Testis (tissue), 2 donors: ENCODE measurements at regions not wholly inside any gene's neighbourhood (a gene's known extent, or its start where the extent isn't known, plus 50 kb on each side); places are given as distances from the start of the nearest gene placed in this dataset.
"Not testable (repeated sequence)": the region's sequence is repeated elsewhere in the genome, so short reads cannot be mapped to it uniquely, and the experiment has no call there.

Source experiments
- DNase-seq: peaks from one replicate; pipeline ENCODE4 v3.0.0-alpha.2; 2019
- H3K27ac ChIP-seq, 2 donors: fragments of 200-600 bp; sonication (generic); one replicate each; pipeline ENCODE4 v1.5.1; 2019
- H3K27me3 ChIP-seq: fragments of 200-600 bp; sonication (generic); one replicate; pipeline ENCODE4 v1.5.1; 2019
- H3K36me3 ChIP-seq: fragments of 200-600 bp; sonication (generic); one replicate; pipeline ENCODE4 v1.5.1; 2017; ENCODE audit warnings: low read depth; ENCODE audit errors: missing control alignments
- H3K4me1 ChIP-seq: fragments of 200-600 bp; sonication (generic); one replicate; pipeline ENCODE4 v1.5.1; 2019
- H3K4me3 ChIP-seq, 2 donors: fragments of 200-600 bp; sonication (generic); one replicate each; pipeline ENCODE4 v1.5.1; 2017 to 2019
- H3K9me3 ChIP-seq: fragments of 200-600 bp; sonication (generic); one replicate; pipeline ENCODE4 v1.5.1; 2017
- CTCF ChIP-seq, 3 experiments: fragments of 450-650 bp in 2 of 3; fragments of 200-600 bp in 1 of 3; sonication (generic) in 1 of 3; IDR thresholded peaks; one replicate each; pipeline ENCODE4 v1.5.1; 2016 to 2019; ENCODE audit warnings: antibody characterized with exemption in 3 of 3, mild to moderate bottlenecking in 2 of 3, moderate library complexity in 1 of 3
- POLR2A ChIP-seq: fragments of 450-650 bp; IDR thresholded peaks from one replicate; pipeline ENCODE4 v1.6.1; 2017; ENCODE audit warnings: antibody characterized with exemption, mild to moderate bottlenecking, moderate library complexity
- WGBS, 2 donors: methylation state at CpG; one replicate each; pipeline ENCODE4 v1.1.5; 2018; 5-methylcytosine and 5-hydroxymethylcytosine counted together
- intact Hi-C: fragments of 100-400 bp; cut with DNase I; formaldehyde crosslinking; loops from one replicate; pipeline ENCODE4 v1.15.1; 2023; ENCODE audit warnings: low total_unique reads

- no peak for DNase-seq
- no peaks in the 10 kb centered on the region for H3K9me3 ChIP-seq
- intact Hi-C loops, result no loop called here
These were observed 344.0 kb upstream of the LMCD1 start for GRCh38 chr3:8157640-8158039.

GRCh38 chr3:8164145-8164544 lies 337.5 kb upstream of the LMCD1 start:
- no peak for DNase-seq
- intact Hi-C loops, result no loop called here

More at GRCh38 chr3:8157640-8158039, 344.0 kb upstream of the LMCD1 start:
- Histone ChIP-seq H3K4me1 (no peaks in the 10 kb centered on the region), H3K36me3 (no peaks in the 10 kb centered on the region), H3K27me3 (no peaks in the 10 kb centered on the region), H3K4me3 (no peak overlapping the region), H3K27ac (no peak overlapping the region)
- 87 to 93% methylated on average over 4 of the region's 4 CpGs for WGBS, 2 donors
- TF ChIP-seq CTCF (IDR thresholded peaks at IDR 0.05), result no peak
- no peak for TF ChIP-seq POLR2A

DNA sequence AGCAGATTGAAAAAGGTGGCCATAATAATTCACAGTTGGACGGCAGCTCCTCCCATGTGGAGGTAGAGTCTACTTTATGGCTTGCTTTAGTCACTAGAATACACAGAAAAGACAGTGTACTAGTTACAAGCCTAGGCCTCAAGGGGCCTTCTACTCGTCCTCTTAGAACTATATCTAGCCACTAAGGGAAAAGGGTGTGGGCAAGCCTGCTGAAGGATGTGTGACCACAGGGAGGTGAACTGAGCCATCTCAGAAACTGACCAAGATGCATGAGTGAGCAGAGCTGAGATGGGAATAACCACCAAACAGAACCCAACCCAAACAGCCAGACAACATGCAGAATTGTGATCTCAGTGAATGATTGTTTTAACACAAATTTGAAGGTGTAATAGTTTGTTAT lies 335.6 kb upstream of the LMCD1 start:
- intact Hi-C loops, result no loop called here

More at GRCh38 chr3:8164145-8164544, 337.5 kb upstream of the LMCD1 start:
- Histone ChIP-seq H3K4me3 (no peak overlapping the region), H3K9me3 (no peaks in the 10 kb centered on the region), H3K4me1 (no peaks in the 10 kb centered on the region), H3K27ac (no peak overlapping the region), H3K27me3 (no peaks in the 10 kb centered on the region), H3K36me3 (no peaks in the 10 kb centered on the region)
- WGBS, 2 donors, result 92 to 97% methylated on average over 1 of the region's 1 CpG
- TF ChIP-seq POLR2A, result no peak
- no peak for TF ChIP-seq CTCF (IDR thresholded peaks at IDR 0.05)

DNA sequence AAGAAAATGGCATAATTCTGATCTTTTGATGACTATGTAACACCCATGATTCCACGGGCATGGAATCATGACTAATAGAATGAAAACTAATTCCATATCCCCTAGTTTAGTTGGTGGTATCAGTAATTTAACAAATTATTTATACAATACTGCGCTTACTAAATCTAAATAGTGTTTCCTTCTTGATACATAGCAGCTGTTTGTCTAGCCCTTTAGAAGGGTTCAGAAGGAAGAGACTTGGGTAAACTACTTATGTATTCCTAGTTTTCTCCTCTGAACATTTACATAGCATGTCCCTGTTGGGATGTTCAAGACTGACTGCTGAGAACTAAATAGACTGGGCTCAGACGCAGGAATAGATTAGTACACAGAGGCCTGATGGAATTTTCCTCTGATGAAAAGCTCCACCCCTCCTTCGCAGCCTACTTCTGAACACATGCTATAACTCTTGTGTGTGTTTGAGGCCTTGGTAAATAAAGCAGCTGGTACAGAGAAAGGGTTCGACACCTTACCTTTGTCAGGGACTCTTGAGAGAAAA lies 330.6 kb upstream of the LMCD1 start:
- no peak overlapping the region for H3K4me3 ChIP-seq
- H3K9me3 ChIP-seq, result no peaks in the 10 kb centered on the region
- TF ChIP-seq POLR2A (no peak), CTCF (IDR thresholded peaks at IDR 0.05) (no peak)
- no peak for DNase-seq
- H3K27ac ChIP-seq, result no peak overlapping the region
- no peaks in the 10 kb centered on the region for H3K36me3 ChIP-seq
- intact Hi-C loops, result no loop called here
- WGBS, 2 donors, result 86 to 88% methylated on average over 5 of the region's 5 CpGs
- H3K4me1 ChIP-seq, result no peaks in the 10 kb centered on the region
- H3K27me3 ChIP-seq, result no peaks in the 10 kb centered on the region

More for the DNA sequence above, 335.6 kb upstream of the LMCD1 start:
- no peak overlapping the region for H3K4me3 ChIP-seq
- TF ChIP-seq POLR2A (no peak), CTCF (IDR thresholded peaks at IDR 0.05) (no peak)
- no peaks in the 10 kb centered on the region for H3K36me3 ChIP-seq
- 73 to 90% methylated on average over 2 of the region's 2 CpGs for WGBS, 2 donors
- no peak overlapping the region for H3K27ac ChIP-seq
- DNase-seq, result no peak
- H3K9me3 ChIP-seq, result no peaks in the 10 kb centered on the region
- H3K27me3 ChIP-seq, result no peaks in the 10 kb centered on the region
- no peaks in the 10 kb centered on the region for H3K4me1 ChIP-seq

DNA sequence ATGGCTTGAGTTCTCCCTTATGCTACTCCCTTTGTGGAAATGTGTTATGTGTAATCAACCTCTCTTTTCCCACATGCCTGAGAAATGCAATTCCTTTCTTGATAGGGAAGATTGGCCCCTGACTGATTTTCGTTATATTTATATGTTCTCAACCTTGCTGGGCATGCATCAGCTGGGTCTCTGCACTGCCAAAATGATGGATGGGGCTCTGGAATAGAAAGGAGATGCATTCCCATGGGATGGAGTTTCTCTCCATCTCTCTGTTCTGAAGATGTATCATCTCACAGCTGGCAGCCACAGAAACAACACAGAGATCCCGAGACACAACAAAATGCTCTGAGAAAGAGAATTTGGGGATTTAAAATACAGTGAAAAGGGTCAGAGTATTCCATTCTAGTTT lies 327.7 kb upstream of the LMCD1 start:
- Histone ChIP-seq H3K9me3 (no peaks in the 10 kb centered on the region), H3K4me3 (no peak overlapping the region), H3K36me3 (no peaks in the 10 kb centered on the region), H3K27me3 (no peaks in the 10 kb centered on the region), H3K27ac (no peak overlapping the region), H3K4me1 (no peaks in the 10 kb centered on the region)
- 55 to 72% methylated on average over 2 of the region's 2 CpGs for WGBS, 2 donors
- intact Hi-C loops, result no loop called here
- no peak for DNase-seq
- TF ChIP-seq CTCF (IDR thresholded peaks at IDR 0.05), result no peak
- TF ChIP-seq POLR2A, result no peak

- H3K27me3 ChIP-seq, H3K4me3 ChIP-seq, H3K36me3 ChIP-seq, H3K9me3 ChIP-seq, H3K4me1 ChIP-seq, DNase-seq, intact Hi-C loops, H3K27ac ChIP-seq: not testable (repeated sequence)
- 94 to 96% methylated on average over 10 of the region's 10 CpGs for WGBS, 2 donors
These were observed 324.7 kb upstream of the LMCD1 start for GRCh38 chr3:8176759-8177483.

DNA sequence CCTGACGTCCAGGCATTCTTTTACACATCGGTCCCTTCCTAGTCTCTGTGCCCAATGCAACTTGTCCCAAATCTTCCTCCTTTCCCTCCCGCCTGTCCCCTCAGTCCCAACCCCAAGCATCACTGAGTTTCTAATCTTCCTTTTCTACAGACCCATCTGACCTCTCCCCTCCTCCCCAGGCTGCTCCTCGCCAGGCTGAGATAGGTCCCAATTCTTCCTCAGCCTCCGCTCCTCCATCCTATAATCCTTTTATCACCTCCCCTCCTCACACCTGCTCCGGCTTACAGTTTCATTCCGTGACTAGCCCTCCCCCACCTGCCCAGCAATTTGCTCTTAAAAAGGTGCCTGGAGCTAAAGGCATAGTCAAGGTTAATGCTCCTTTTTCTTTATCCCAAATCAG lies 323.1 kb upstream of the LMCD1 start:
- DNase-seq, intact Hi-C loops: not testable (repeated sequence)
- WGBS, 2 donors, result 81 to 82% methylated on average over 7 of the region's 7 CpGs

More for the DNA sequence above, 323.1 kb upstream of the LMCD1 start:
- H3K4me3 ChIP-seq, H3K27me3 ChIP-seq, H3K4me1 ChIP-seq, H3K36me3 ChIP-seq, H3K9me3 ChIP-seq, H3K27ac ChIP-seq: not testable (repeated sequence)
